Natural killer cell treated with Interleukin-12 subunit alpha and Interleukin-12 subunit beta and Interleukin-15 and Interleukin-18, amount 100 ng/mL, for 72 hours (primary cell): ENCODE measurements at regions not wholly inside any gene's neighbourhood (a gene's known extent, or its start where the extent isn't known, plus 50 kb on each side); places are given as distances from the start of the nearest gene placed in this dataset.

Source experiments
- ATAC-seq, 2 donors: fragments of 150-1000 bp; cut with Tn5 transposase in 1 of 2; sonication (Bioruptor Pico), chemical (Tn5 transposase) in 1 of 2; 2 replicates each; pipeline ENCODE4 v1.10.0; 2021
- DNase-seq: peaks from one replicate; pipeline ENCODE4 v3.0.0; 2022; ENCODE audit warnings: low spot score
- H3K27ac Mint-ChIP-seq, 2 donors: 1 replicate in 1 of 2; 2 replicates in 1 of 2; pipeline ENCODE4 v1.8.0; 2022; ENCODE audit warnings: mixed read lengths in 2 of 2, mild to moderate bottlenecking in 1 of 2, moderate library complexity in 1 of 2
- H3K27me3 Mint-ChIP-seq, 2 donors: 1 replicate in 1 of 2; 2 replicates in 1 of 2; pipeline ENCODE4 v1.8.0; 2022; ENCODE audit warnings: mixed read lengths in 2 of 2
- H3K36me3 Mint-ChIP-seq: one replicate; pipeline ENCODE4 v1.8.0; 2022; ENCODE audit warnings: mixed read lengths
- H3K4me1 Mint-ChIP-seq, 2 donors: 1 replicate in 1 of 2; 2 replicates in 1 of 2; pipeline ENCODE4 v1.8.0; 2022; ENCODE audit warnings: low read depth in 2 of 2, mixed read lengths in 2 of 2, mild to moderate bottlenecking in 1 of 2
- H3K4me3 Mint-ChIP-seq: one replicate; pipeline ENCODE4 v1.8.0; 2022; ENCODE audit warnings: mixed read lengths
- H3K9me3 Mint-ChIP-seq: 2 replicates; pipeline ENCODE4 v1.8.0; 2022; ENCODE audit warnings: mixed read lengths

- Mint-ChIP-seq H3K27me3 (no peaks in the 10 kb centered on the region), H3K27ac (no peak overlapping the region), H3K36me3 (no peaks in the 10 kb centered on the region), H3K9me3 (no peaks in the 10 kb centered on the region), H3K4me3 (no peak overlapping the region), H3K4me1 (no peaks in the 10 kb centered on the region)
- no peak for DNase-seq
- no peak for ATAC-seq
Observed at GRCh38 chr20:16898433-16898832, 150.3 kb downstream of the OTOR start.

GRCh38 chr20:16902662-16903061 is 154.5 kb downstream of the OTOR start:
- Mint-ChIP-seq H3K36me3 (no peaks in the 10 kb centered on the region), H3K9me3 (peaks cover 4% of the 10 kb centered on the region), H3K27me3 (no peaks in the 10 kb centered on the region), H3K4me3 (no peak overlapping the region), H3K4me1 (no peaks in the 10 kb centered on the region), H3K27ac (no peak overlapping the region)
- DNase-seq, result no peak
- no peak for ATAC-seq

- Mint-ChIP-seq H3K27me3 (no peaks in the 10 kb centered on the region), H3K9me3 (peaks cover 4% of the 10 kb centered on the region), H3K4me3 (no peak overlapping the region), H3K36me3 (no peaks in the 10 kb centered on the region), H3K4me1 (no peaks in the 10 kb centered on the region), H3K27ac (no peak overlapping the region)
- DNase-seq (no peak), ATAC-seq (no peak)
Observed at GRCh38 chr20:16904751-16905150, 156.6 kb downstream of the OTOR start.

GRCh38 chr20:16914277-16914676 is 166.1 kb downstream of the OTOR start:
- Mint-ChIP-seq H3K9me3 (peaks cover 12% of the 10 kb centered on the region), H3K36me3 (no peaks in the 10 kb centered on the region), H3K27ac (no peak overlapping the region), H3K4me3 (no peak overlapping the region), H3K4me1 (no peaks in the 10 kb centered on the region), H3K27me3 (no peaks in the 10 kb centered on the region)
- ATAC-seq, result no peak
- no peak for DNase-seq

GRCh38 chr20:16916165-16916564 is 168.0 kb downstream of the OTOR start:
- no peak overlapping the region for H3K4me3 Mint-ChIP-seq
- no peaks in the 10 kb centered on the region for H3K36me3 Mint-ChIP-seq
- ATAC-seq (no peak), DNase-seq (no peak)
- H3K27me3 Mint-ChIP-seq, result no peaks in the 10 kb centered on the region
- peaks cover 6% of the 10 kb centered on the region for H3K9me3 Mint-ChIP-seq
- no peaks in the 10 kb centered on the region for H3K4me1 Mint-ChIP-seq
- no peak overlapping the region for H3K27ac Mint-ChIP-seq

GRCh38 chr20:16917636-16918035 is 169.5 kb downstream of the OTOR start:
- Mint-ChIP-seq H3K4me3 (no peak overlapping the region), H3K36me3 (no peaks in the 10 kb centered on the region), H3K27ac (no peak overlapping the region), H3K27me3 (no peaks in the 10 kb centered on the region), H3K9me3 (peaks cover 3% of the 10 kb centered on the region), H3K4me1 (no peaks in the 10 kb centered on the region)
- DNase-seq, result no peak
- ATAC-seq, result no peak

GRCh38 chr20:16918366-16918765 is 170.2 kb downstream of the OTOR start:
- DNase-seq (no peak), ATAC-seq (no peak)
- Mint-ChIP-seq H3K27me3 (no peaks in the 10 kb centered on the region), H3K27ac (no peak overlapping the region), H3K4me1 (no peaks in the 10 kb centered on the region), H3K9me3 (peaks cover 3% of the 10 kb centered on the region), H3K36me3 (no peaks in the 10 kb centered on the region), H3K4me3 (no peak overlapping the region)

GRCh38 chr20:16919841-16920240 is 171.7 kb downstream of the OTOR start:
- H3K4me3 Mint-ChIP-seq, result no peak overlapping the region
- no peaks in the 10 kb centered on the region for H3K36me3 Mint-ChIP-seq
- ATAC-seq, result no peak
- no peak overlapping the region for H3K27ac Mint-ChIP-seq
- H3K27me3 Mint-ChIP-seq, result no peaks in the 10 kb centered on the region
- H3K4me1 Mint-ChIP-seq, result no peaks in the 10 kb centered on the region
- peaks cover 3% of the 10 kb centered on the region for H3K9me3 Mint-ChIP-seq
- no peak for DNase-seq

- H3K36me3 Mint-ChIP-seq, result no peaks in the 10 kb centered on the region
- no peaks in the 10 kb centered on the region for H3K27me3 Mint-ChIP-seq
- no peaks in the 10 kb centered on the region for H3K4me1 Mint-ChIP-seq
- H3K27ac Mint-ChIP-seq, result no peak overlapping the region
- no peak for DNase-seq
- peaks cover 3% of the 10 kb centered on the region for H3K9me3 Mint-ChIP-seq
- H3K4me3 Mint-ChIP-seq, result no peak overlapping the region
- no peak for ATAC-seq
Observed at GRCh38 chr20:16922834-16923233, 174.7 kb downstream of the OTOR start.

- no peaks in the 10 kb centered on the region for H3K36me3 Mint-ChIP-seq
- no peaks in the 10 kb centered on the region for H3K27me3 Mint-ChIP-seq
- H3K4me3 Mint-ChIP-seq, result no peak overlapping the region
- no peak overlapping the region for H3K27ac Mint-ChIP-seq
- H3K9me3 Mint-ChIP-seq, result peaks cover 5% of the 10 kb centered on the region
- no peaks in the 10 kb centered on the region for H3K4me1 Mint-ChIP-seq
- ATAC-seq (no peak), DNase-seq (no peak)
Observed at GRCh38 chr20:16926626-16927430, 178.7 kb downstream of the OTOR start.

GRCh38 chr20:16929756-16930155 is 181.6 kb downstream of the OTOR start:
- DNase-seq, result no peak
- no peak overlapping the region for H3K4me3 Mint-ChIP-seq
- no peaks in the 10 kb centered on the region for H3K36me3 Mint-ChIP-seq
- no peaks in the 10 kb centered on the region for H3K27me3 Mint-ChIP-seq
- no peak overlapping the region for H3K27ac Mint-ChIP-seq
- H3K9me3 Mint-ChIP-seq, result peaks cover 14% of the 10 kb centered on the region
- no peaks in the 10 kb centered on the region for H3K4me1 Mint-ChIP-seq
- no peak for ATAC-seq

- no peaks in the 10 kb centered on the region for H3K36me3 Mint-ChIP-seq
- peaks cover 14% of the 10 kb centered on the region for H3K9me3 Mint-ChIP-seq
- H3K27me3 Mint-ChIP-seq, result no peaks in the 10 kb centered on the region
- no peak overlapping the region for H3K4me3 Mint-ChIP-seq
- DNase-seq (no peak), ATAC-seq (no peak)
- H3K4me1 Mint-ChIP-seq, result no peaks in the 10 kb centered on the region
- no peak overlapping the region for H3K27ac Mint-ChIP-seq
Observed at GRCh38 chr20:16930656-16931055, 182.5 kb downstream of the OTOR start.

- H3K9me3 Mint-ChIP-seq, result no peaks in the 10 kb centered on the region
- H3K4me3 Mint-ChIP-seq, result no peak overlapping the region
- no peaks in the 10 kb centered on the region for H3K4me1 Mint-ChIP-seq
- no peaks in the 10 kb centered on the region for H3K36me3 Mint-ChIP-seq
- H3K27ac Mint-ChIP-seq, result no peak overlapping the region
- no peaks in the 10 kb centered on the region for H3K27me3 Mint-ChIP-seq
- ATAC-seq (no peak), DNase-seq (no peak)
Observed at GRCh38 chr20:16939051-16939450, 190.9 kb downstream of the OTOR start.

- Mint-ChIP-seq H3K4me3 (no peak overlapping the region), H3K9me3 (peaks cover 2% of the 10 kb centered on the region), H3K27ac (no peak overlapping the region), H3K36me3 (no peaks in the 10 kb centered on the region), H3K4me1 (no peaks in the 10 kb centered on the region), H3K27me3 (no peaks in the 10 kb centered on the region)
- no peak for DNase-seq
- no peak for ATAC-seq
Observed at GRCh38 chr20:16940701-16941100, 192.5 kb downstream of the OTOR start.

GRCh38 chr20:16942051-16942450 is 193.9 kb downstream of the OTOR start:
- DNase-seq (no peak), ATAC-seq (no peak)
- H3K27me3 Mint-ChIP-seq, result no peaks in the 10 kb centered on the region
- H3K4me1 Mint-ChIP-seq, result no peaks in the 10 kb centered on the region
- no peaks in the 10 kb centered on the region for H3K36me3 Mint-ChIP-seq
- no peak overlapping the region for H3K27ac Mint-ChIP-seq
- H3K4me3 Mint-ChIP-seq, result no peak overlapping the region
- peaks cover 6% of the 10 kb centered on the region for H3K9me3 Mint-ChIP-seq
